Mucosa of rectum (tissue), 2 donors: ENCODE measurements at regions not wholly inside any gene's neighbourhood (a gene's known extent, or its start where the extent isn't known, plus 50 kb on each side); places are given as distances from the start of the nearest gene placed in this dataset.
"Not testable (repeated sequence)": the region's sequence is repeated elsewhere in the genome, so short reads cannot be mapped to it uniquely, and the experiment has no call there.

Experiments
- H3K27ac ChIP-seq, 2 donors: one replicate each; pipeline ENCODE4 v1.7.0; 2013; ENCODE audit warnings: inconsistent platforms in 2 of 2, low read depth in 2 of 2, low read length in 2 of 2
- H3K27me3 ChIP-seq, 2 donors: one replicate each; pipeline ENCODE4 v1.7.0; 2013; ENCODE audit warnings: low read length in 2 of 2; ENCODE audit not compliant: control insufficient read depth in 2 of 2, insufficient read depth in 2 of 2
- H3K36me3 ChIP-seq, 2 donors: one replicate each; pipeline ENCODE4 v1.7.0; 2013; ENCODE audit warnings: low read length in 2 of 2; ENCODE audit not compliant: control insufficient read depth in 2 of 2, insufficient read depth in 2 of 2
- H3K4me1 ChIP-seq, 2 donors: one replicate each; pipeline ENCODE4 v1.7.0; 2013; ENCODE audit warnings: low read length in 2 of 2, mild to moderate bottlenecking in 1 of 2; ENCODE audit not compliant: control insufficient read depth in 2 of 2, insufficient read depth in 2 of 2
- H3K4me3 ChIP-seq, 2 donors: one replicate each; pipeline ENCODE4 v1.7.0; 2013; ENCODE audit warnings: low read length in 2 of 2
- H3K9ac ChIP-seq, 2 donors: one replicate each; pipeline ENCODE4 v1.7.0; 2013; ENCODE audit warnings: low read length in 2 of 2, low read depth in 1 of 2, mild to moderate bottlenecking in 1 of 2
- H3K9me3 ChIP-seq, 2 donors: one replicate each; pipeline ENCODE4 v1.7.0; 2013; ENCODE audit warnings: low read length in 2 of 2; ENCODE audit not compliant: control insufficient read depth in 2 of 2
- donor health status: healthy.
- donor health status: Normal muscosa, but diverticular disease.

- Histone ChIP-seq H3K27ac (no peak overlapping the region), H3K27me3 (no peaks in the 10 kb centered on the region), H3K4me1 (no peaks in the 10 kb centered on the region), H3K36me3 (no peaks in the 10 kb centered on the region), H3K4me3 (no peak overlapping the region), H3K9me3 (no peaks in the 10 kb centered on the region), H3K9ac (no peak overlapping the region)
These were observed 499.2 kb downstream of the SETD4 start for GRCh38 chr21:35561116-35561515.

GRCh38 chr21:35559829-35560225, 500.5 kb downstream of the SETD4 start:
- no peaks in the 10 kb centered on the region for H3K27me3 ChIP-seq
- H3K27ac ChIP-seq, result no peak overlapping the region
- no peaks in the 10 kb centered on the region for H3K9me3 ChIP-seq
- H3K4me1 ChIP-seq, result no peaks in the 10 kb centered on the region
- H3K9ac ChIP-seq, result no peak overlapping the region
- H3K36me3 ChIP-seq, result no peaks in the 10 kb centered on the region
- H3K4me3 ChIP-seq, result no peak overlapping the region

GRCh38 chr21:35559128-35559828, 501.0 kb downstream of the SETD4 start:
- Histone ChIP-seq H3K27me3 (no peaks in the 10 kb centered on the region), H3K4me3 (no peak overlapping the region), H3K27ac (no peak overlapping the region), H3K36me3 (no peaks in the 10 kb centered on the region), H3K9ac (no peak overlapping the region), H3K4me1 (no peaks in the 10 kb centered on the region), H3K9me3 (no peaks in the 10 kb centered on the region)

- no peak overlapping the region for H3K9ac ChIP-seq
- no peak overlapping the region for H3K4me3 ChIP-seq
- no peaks in the 10 kb centered on the region for H3K36me3 ChIP-seq
- no peaks in the 10 kb centered on the region for H3K27me3 ChIP-seq
- H3K9me3 ChIP-seq, result no peaks in the 10 kb centered on the region
- H3K27ac ChIP-seq, result no peak overlapping the region
- H3K4me1 ChIP-seq, result no peaks in the 10 kb centered on the region
These were observed 503.8 kb downstream of the SETD4 start for GRCh38 chr21:35556536-35556935.

GRCh38 chr21:35552483-35552882, 503.4 kb upstream of the RUNX1 start:
- H3K9ac ChIP-seq, H3K4me3 ChIP-seq, H3K4me1 ChIP-seq, H3K27me3 ChIP-seq, H3K9me3 ChIP-seq, H3K27ac ChIP-seq, H3K36me3 ChIP-seq: not testable (repeated sequence)

- H3K4me1 ChIP-seq, result no peaks in the 10 kb centered on the region
- no peaks in the 10 kb centered on the region for H3K36me3 ChIP-seq
- no peak overlapping the region for H3K9ac ChIP-seq
- H3K27me3 ChIP-seq, result no peaks in the 10 kb centered on the region
- H3K27ac ChIP-seq, result no peak overlapping the region
- no peaks in the 10 kb centered on the region for H3K9me3 ChIP-seq
- no peak overlapping the region for H3K4me3 ChIP-seq
These were observed 500.0 kb upstream of the RUNX1 start for GRCh38 chr21:35548904-35549615.

GRCh38 chr21:35547946-35548774, 499.1 kb upstream of the RUNX1 start:
- Histone ChIP-seq H3K4me1 (no peaks in the 10 kb centered on the region), H3K4me3 (no peak overlapping the region), H3K9me3 (no peaks in the 10 kb centered on the region), H3K9ac (no peak overlapping the region), H3K36me3 (no peaks in the 10 kb centered on the region), H3K27me3 (no peaks in the 10 kb centered on the region), H3K27ac (no peak overlapping the region)

- Histone ChIP-seq H3K9me3 (no peaks in the 10 kb centered on the region), H3K4me3 (no peak overlapping the region), H3K9ac (no peak overlapping the region), H3K27me3 (no peaks in the 10 kb centered on the region), H3K27ac (no peak overlapping the region), H3K4me1 (no peaks in the 10 kb centered on the region), H3K36me3 (no peaks in the 10 kb centered on the region)
These were observed 494.6 kb upstream of the RUNX1 start for GRCh38 chr21:35543746-35544145.

GRCh38 chr21:35540950-35541638, 492.0 kb upstream of the RUNX1 start:
- Histone ChIP-seq H3K4me3 (no peak overlapping the region), H3K27me3 (no peaks in the 10 kb centered on the region), H3K9ac (no peak overlapping the region), H3K36me3 (no peaks in the 10 kb centered on the region), H3K4me1 (no peaks in the 10 kb centered on the region), H3K27ac (no peak overlapping the region), H3K9me3 (no peaks in the 10 kb centered on the region)

- H3K27me3 ChIP-seq, result no peaks in the 10 kb centered on the region
- H3K27ac ChIP-seq, result no peak overlapping the region
- H3K4me1 ChIP-seq, result no peaks in the 10 kb centered on the region
- H3K4me3 ChIP-seq, result no peak overlapping the region
- no peaks in the 10 kb centered on the region for H3K36me3 ChIP-seq
- no peak overlapping the region for H3K9ac ChIP-seq
- no peaks in the 10 kb centered on the region for H3K9me3 ChIP-seq
These were observed 489.3 kb upstream of the RUNX1 start for GRCh38 chr21:35538386-35538785.
